ENCODE measurements at regions not wholly inside any gene's neighbourhood (a gene's known extent, or its start where the extent isn't known, plus 50 kb on each side); places are given as distances from the start of the nearest gene placed in this dataset.
"Not testable (repeated sequence)": the region's sequence is repeated elsewhere in the genome, so short reads cannot be mapped to it uniquely, and the experiment has no call there.

DNA sequence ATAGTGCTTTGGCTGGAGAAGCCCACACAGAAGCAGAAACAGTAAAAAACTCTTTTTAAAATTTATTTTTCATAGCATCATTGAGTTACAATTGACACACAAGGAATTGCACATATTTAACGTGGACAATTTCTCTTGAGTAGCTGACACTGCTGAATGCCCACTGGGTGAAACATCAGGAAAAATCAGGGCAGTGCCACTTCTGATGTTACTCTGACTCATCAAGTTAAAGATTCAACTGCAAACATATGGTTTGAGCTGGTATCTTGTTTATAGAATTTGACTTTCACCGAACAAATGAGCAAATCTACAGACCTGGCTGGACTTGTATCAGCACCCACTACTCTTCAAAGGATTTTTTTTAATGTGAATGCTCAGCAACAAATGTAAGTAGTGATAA is 66.3 kb upstream of the CTSV start:
- H3K9me3 ChIP-seq; POLR2A ChIA-PET; H3K4me1 ChIP-seq; H3K4me3 ChIP-seq; TF ChIP-seq FOSL2 (IDR thresholded peaks at IDR 0.05): not testable (repeated sequence)
- ATAC-seq (peak; percentile 74 to 78; a peak in 4 of 6 replicates), DNase-seq (ENCODE audit: low read depth in 1 of 2, low spot score in 1 of 2) (peak; percentile 22 to 45), FAIRE-seq (peak; percentile 43)
- peak overlapping the region in 1 of 2 experiments; percentile 29; a peak in 1 of 6 replicates for H3K27ac ChIP-seq
- peak overlapping the region; percentile 27 for H3K4me2 ChIP-seq
- WGBS (ENCODE audit: missing lambda C conversion rate) = 2% methylated on average over 2 of the region's 2 CpGs
- TF ChIP-seq FOSL2 (CRISPR knock-in tag; IDR thresholded peaks at IDR 0.05) (peak; percentile 49; the same call in 1 of the 2 replicates), MAFK (IDR thresholded peaks at IDR 0.05; ENCODE audit: partially characterized antibody) (peak; percentile 31)
- CTCF ChIA-PET = interaction anchor here (1.1 kb wide), 1 partner anchor 249 kb away, joined by 3 read pairs; no protein-coding TSS in a partner anchor

DNA sequence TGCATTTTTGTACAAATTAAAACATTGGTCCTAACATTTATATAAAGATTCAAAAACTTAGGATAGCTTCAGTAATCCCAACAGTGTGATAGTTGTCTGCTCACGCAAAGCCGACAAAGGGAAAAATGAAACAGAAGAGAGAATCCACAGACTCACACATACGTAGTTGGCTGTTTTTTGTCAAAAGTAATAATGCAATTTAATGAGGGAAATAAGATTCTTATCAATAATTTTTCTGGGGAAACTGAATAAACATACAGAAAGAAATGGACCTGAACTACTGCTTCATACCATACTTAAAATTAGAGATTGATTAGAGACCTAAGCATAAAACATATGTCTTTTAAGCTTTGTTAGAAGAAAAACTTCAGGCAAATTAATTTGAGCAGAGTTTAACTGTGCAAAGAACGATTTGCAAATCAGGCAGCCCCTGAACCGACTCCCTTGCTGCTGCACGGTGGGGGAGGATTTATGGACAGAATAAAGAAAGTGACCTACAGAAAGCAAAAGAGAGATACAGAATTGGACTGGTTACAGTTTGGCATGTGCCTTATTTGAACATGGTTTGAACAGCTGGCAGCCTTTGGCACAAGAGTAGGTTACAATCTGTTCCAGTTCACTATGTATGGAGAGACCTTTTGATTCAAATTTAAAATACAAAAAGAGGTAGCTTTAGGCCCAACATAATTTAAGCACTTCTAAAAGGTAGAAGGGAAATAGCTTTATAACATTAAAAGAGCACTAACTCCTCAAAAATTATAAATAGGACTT is 64.9 kb upstream of the CTSV start:
- H3K4me2 ChIP-seq; H3K4me1 ChIP-seq; H3K9me3 ChIP-seq; H3K4me3 ChIP-seq; DNase-seq (ENCODE audit: low read depth in 1 of 2, low spot score in 1 of 2); ATAC-seq; POLR2A ChIA-PET; CTCF ChIA-PET; H3K27ac ChIP-seq: not testable (repeated sequence)
- 68% methylated on average over 6 of the region's 6 CpGs for WGBS (ENCODE audit: missing lambda C conversion rate)
- FAIRE-seq = peak; percentile 83

DNA sequence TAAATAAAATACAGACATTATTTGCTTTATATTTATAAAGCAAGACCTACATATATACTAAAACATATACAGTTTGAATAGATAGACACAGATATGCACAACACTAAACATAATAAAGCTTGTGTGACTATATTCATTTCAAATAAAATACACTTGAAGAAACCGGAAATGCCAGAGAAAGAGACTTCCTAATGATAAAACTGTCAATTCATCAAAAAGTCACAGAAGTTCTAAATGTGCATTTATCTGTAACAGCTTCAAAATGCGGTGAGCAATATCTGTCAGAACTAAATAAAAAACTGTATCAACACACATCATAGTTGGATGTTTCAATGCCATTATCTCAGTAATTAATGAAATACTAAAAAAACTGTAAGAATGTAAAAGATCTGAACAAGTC is 60.6 kb upstream of the CTSV start:
- H3K4me2 ChIP-seq; POLR2A ChIA-PET; DNase-seq (ENCODE audit: low read depth in 1 of 2, low spot score in 1 of 2); H3K4me3 ChIP-seq; CTCF ChIA-PET; H3K9me3 ChIP-seq; H3K27ac ChIP-seq; ATAC-seq; H3K4me1 ChIP-seq: not testable (repeated sequence)
- peak; percentile 84 for TF ChIP-seq MAFK (IDR thresholded peaks at IDR 0.05; ENCODE audit: partially characterized antibody)
- peak; percentile 84 for FAIRE-seq
- 80% methylated on average over 2 of the region's 2 CpGs for WGBS (ENCODE audit: missing lambda C conversion rate)

DNA sequence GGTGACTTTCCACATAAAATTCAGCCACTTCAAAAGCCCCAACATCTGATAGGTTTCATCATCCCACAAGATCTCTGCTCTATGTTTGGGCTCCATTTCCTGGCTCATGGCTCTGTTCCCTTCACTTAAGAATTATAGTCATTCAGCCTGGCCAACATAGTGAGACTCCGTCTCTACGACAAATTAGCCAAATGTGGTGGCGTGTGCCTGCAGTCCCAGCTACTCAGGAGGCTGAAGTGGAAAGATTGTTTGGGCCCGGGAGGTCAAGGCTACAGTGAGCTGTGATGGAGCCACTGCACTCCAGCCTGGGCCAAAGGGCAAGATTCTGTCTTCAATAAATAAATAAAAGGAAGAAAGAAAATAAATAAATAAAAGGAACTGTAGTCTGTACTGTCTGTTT is 57.9 kb upstream of the CTSV start:
- Histone ChIP-seq H3K27ac (no peak overlapping the region), H3K4me1 (no peaks in the 10 kb centered on the region), H3K4me3 (no peak overlapping the region), H3K4me2 (no peak overlapping the region), H3K9me3 (no peaks in the 10 kb centered on the region)
- no peak for FAIRE-seq
- 67% methylated on average over 4 of the region's 4 CpGs for WGBS (ENCODE audit: missing lambda C conversion rate)
- POLR2A ChIA-PET = no interaction called here
- DNase-seq (ENCODE audit: low read depth in 1 of 2, low spot score in 1 of 2) = no peak
- CTCF ChIA-PET = no interaction called here
- no peak for TF ChIP-seq MAZ (IDR thresholded peaks at IDR 0.05; ENCODE audit: borderline replicate concordance, low read depth, low read length)
- TF ChIP-seq ZNF302 (CRISPR knock-in tag; IDR thresholded peaks at IDR 0.05) = no peak
- no peak for TF ChIP-seq POLR2AphosphoS2 (conservative IDR thresholded peaks at IDR 0.05; ENCODE audit: low read length)
- no peak for TF ChIP-seq CHD4 (IDR thresholded peaks at IDR 0.05; ENCODE audit: borderline replicate concordance)
- no peak for TF ChIP-seq TFCP2L1 (CRISPR knock-in tag; IDR thresholded peaks at IDR 0.05)
- no peak for TF ChIP-seq HOXA7 (CRISPR knock-in tag; IDR thresholded peaks at IDR 0.05)
- no peak for TF ChIP-seq MAFK (IDR thresholded peaks at IDR 0.05; ENCODE audit: partially characterized antibody)
- no peak for ATAC-seq

DNA sequence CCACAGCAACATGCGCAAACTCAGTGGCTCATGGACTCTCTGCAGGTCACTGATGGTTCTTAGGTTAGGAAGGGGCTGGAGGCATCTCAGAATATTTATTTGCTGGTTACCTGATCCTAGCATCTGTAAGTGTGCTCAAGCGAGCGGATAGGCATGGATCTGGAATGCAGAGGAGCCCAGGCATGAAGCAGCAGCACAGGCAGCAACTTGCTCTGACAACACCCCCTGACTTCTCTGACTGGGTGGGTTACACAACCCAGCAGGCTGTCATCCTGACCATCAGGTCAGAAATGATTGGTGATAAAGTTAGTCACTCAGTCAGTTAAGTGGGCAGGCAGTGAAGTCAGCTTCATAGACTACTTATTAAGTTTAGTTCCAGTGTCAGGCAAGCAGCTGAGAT is 50.4 kb upstream of the CTSV start:
- H3K27ac ChIP-seq; H3K4me1 ChIP-seq; CTCF ChIA-PET; H3K9me3 ChIP-seq; DNase-seq (ENCODE audit: low read depth in 1 of 2, low spot score in 1 of 2); POLR2A ChIA-PET; FAIRE-seq; H3K4me3 ChIP-seq; H3K4me2 ChIP-seq: not testable (repeated sequence)
- 67% methylated on average over 2 of the region's 3 CpGs for WGBS (ENCODE audit: missing lambda C conversion rate)
- ATAC-seq = 0 out of 6 replicates have a peak, but pooled peaks of 1 of the 2 experiments have one; percentile 30

Small RNA genes in the stretch of these regions (small RNA-seq; reads per million reads assigned to genes)
- gene RNU6-798P = 0 reads per million in 6 experiments
